ENCODE measurements at regions not wholly inside any gene's neighbourhood (a gene's known extent, or its start where the extent isn't known, plus 50 kb on each side); places are given as distances from the start of the nearest gene placed in this dataset.
A peak's percentile ranks its signal among the peaks of the same experiment; 100 is the strongest.

GRCh38 chr5:1724822-1725602 lies 74.6 kb downstream of the MRPL36 start:
- no peaks in the 10 kb centered on the region for H3K9me3 ChIP-seq (ENCODE audit: low read length)
- 4% methylated on average over 13 of the region's 41 CpGs for WGBS (ENCODE audit: low lambda C conversion rate)
- peaks cover 10 to 58% of the 10 kb centered on the region in 2 experiments for H3K27me3 ChIP-seq (ENCODE audit: control insufficient read depth in 1 of 2, insufficient read depth in 2 of 2, low read length in 2 of 2)
- CTCF ChIA-PET (ENCODE audit: low intra/inter-chr PET ratio, low total read pairs): no interaction called here
- H3K4me2 ChIP-seq (ENCODE audit: low read depth, low read length): peak overlapping the region; percentile 36; the same call in 1 of the 2 replicates
- BruUV-seq (replicated peaks): no TSS peak
- no peaks in the 10 kb centered on the region for H3K79me2 ChIP-seq (ENCODE audit: insufficient read depth, low read length)
- no peaks in the 10 kb centered on the region for H3K4me1 ChIP-seq (ENCODE audit: insufficient read depth, low read length)
- POLR2A ChIA-PET: no interaction called here
- H3K4me3 ChIP-seq (replicated peaks in 1 of 3; ENCODE audit: insufficient read depth in 1 of 3, low read depth in 2 of 3, low read length in 3 of 3): peak overlapping the region in 1 of 3 experiments; percentile 23; a peak in 1 of 6 replicates
- in situ Hi-C loops (cut with HindIII; ENCODE audit: extremely low pct_ligation_motif_present, low pct_unique_long_range_greater_than_20kb): no loop called here
- no peaks in the 10 kb centered on the region for H3K36me3 ChIP-seq (replicated peaks in 1 of 2; ENCODE audit: control insufficient read depth in 1 of 2, insufficient read depth in 2 of 2, low read length in 2 of 2)
- peak; percentile 75 for ATAC-seq
- no peak overlapping the region for H2AFZ ChIP-seq (ENCODE audit: low read length)
- intact Hi-C loops (cut with micrococcal nuclease; ENCODE audit: unreplicated experiment): no loop called here
- FAIRE-seq: no peak
- H4K20me1 ChIP-seq (ENCODE audit: insufficient read depth, low read length): no peaks in the 10 kb centered on the region
- no peak overlapping the region for H3K27ac ChIP-seq (ENCODE audit: extremely low read length, insufficient read depth, low read length)
- no peak overlapping the region for H3K9ac ChIP-seq (ENCODE audit: insufficient read depth, low read depth, low read length)
- DNase-seq (ENCODE audit: low spot score): no peak
- TF ChIP-seq GZF1 (CRISPR knock-in tag; IDR thresholded peaks at IDR 0.05): no peak
- TF ChIP-seq ZNF331 (CRISPR knock-in tag; IDR thresholded peaks at IDR 0.05): 0 out of 2 replicates have a peak, but pooled peaks have one; percentile 11

- ATAC-seq: peak; percentile 21
- Histone ChIP-seq H3K27ac (ENCODE audit: extremely low read length, insufficient read depth, low read length) (no peak overlapping the region), H2AFZ (ENCODE audit: low read length) (no peak overlapping the region), H4K20me1 (ENCODE audit: insufficient read depth, low read length) (no peaks in the 10 kb centered on the region), H3K9me3 (ENCODE audit: low read length) (peaks cover 4% of the 10 kb centered on the region), H3K4me2 (ENCODE audit: low read depth, low read length) (no peak overlapping the region), H3K27me3 (ENCODE audit: control insufficient read depth in 1 of 2, insufficient read depth in 2 of 2, low read length in 2 of 2) (peaks cover 10 to 56% of the 10 kb centered on the region in 2 experiments), H3K4me1 (ENCODE audit: insufficient read depth, low read length) (no peaks in the 10 kb centered on the region), H3K36me3 (replicated peaks in 1 of 2; ENCODE audit: control insufficient read depth in 1 of 2, insufficient read depth in 2 of 2, low read length in 2 of 2) (no peaks in the 10 kb centered on the region), H3K4me3 (replicated peaks in 1 of 3; ENCODE audit: insufficient read depth in 1 of 3, low read depth in 2 of 3, low read length in 3 of 3) (no peak overlapping the region; a peak in 1 of 6 replicates), H3K9ac (ENCODE audit: insufficient read depth, low read depth, low read length) (no peak overlapping the region), H3K79me2 (ENCODE audit: insufficient read depth, low read length) (no peaks in the 10 kb centered on the region)
- DNase-seq (ENCODE audit: low spot score): no peak
- in situ Hi-C loops (cut with HindIII; ENCODE audit: extremely low pct_ligation_motif_present, low pct_unique_long_range_greater_than_20kb): no loop called here
- intact Hi-C loops (cut with micrococcal nuclease; ENCODE audit: unreplicated experiment): no loop called here
- WGBS (ENCODE audit: low lambda C conversion rate): 32% methylated on average over 13 of the region's 21 CpGs
- no TSS peak for BruUV-seq (replicated peaks)
- ChIA-PET CTCF (ENCODE audit: low intra/inter-chr PET ratio, low total read pairs) (no interaction called here), POLR2A (no interaction called here)
- FAIRE-seq: no peak
- no peak for TF ChIP-seq NFIC (IDR thresholded peaks at IDR 0.05; ENCODE audit: low read length)
- TF ChIP-seq ZKSCAN1 (IDR thresholded peaks at IDR 0.05; ENCODE audit: low read length): no peak
- no peak for TF ChIP-seq NR2F6 (IDR thresholded peaks at IDR 0.05)
- TF ChIP-seq NR2F6 (CRISPR knock-in tag; IDR thresholded peaks at IDR 0.05): no peak
- no peak for TF ChIP-seq ZBTB25 (CRISPR knock-in tag; IDR thresholded peaks at IDR 0.05)
- no peak for TF ChIP-seq MED1 (CRISPR knock-in tag; IDR thresholded peaks at IDR 0.05)
- TF ChIP-seq HCFC1 (IDR thresholded peaks at IDR 0.05; ENCODE audit: low read depth, low read length): no peak
- TF ChIP-seq SRSF1 (optimal IDR thresholded peaks at IDR 0.05; ENCODE audit: low read depth, low read length): no peak
- TF ChIP-seq ZNF335 (CRISPR knock-in tag; IDR thresholded peaks at IDR 0.05): no peak
- TF ChIP-seq HDAC1 (CRISPR knock-in tag; IDR thresholded peaks at IDR 0.05): no peak
- no peak for TF ChIP-seq ZBTB37 (CRISPR knock-in tag; IDR thresholded peaks at IDR 0.05)
- no peak for TF ChIP-seq RBAK (CRISPR knock-in tag; IDR thresholded peaks at IDR 0.05)
- no peak for TF ChIP-seq ZNF512 (CRISPR knock-in tag; IDR thresholded peaks at IDR 0.05)
These were observed 75.4 kb downstream of the MRPL36 start for GRCh38 chr5:1723957-1724821.

Data from HepG2 (cell line).